Neural cell (in vitro differentiated cells): ENCODE measurements at regions not wholly inside any gene's neighbourhood (a gene's known extent, or its start where the extent isn't known, plus 50 kb on each side); places are given as distances from the start of the nearest gene placed in this dataset.

Source experiments
- H2AFZ ChIP-seq: fragments of 200-600, 300-800 bp; sonication (generic), shearing (Covaris generic); 2 replicates; pipeline ENCODE4 v1.6.0; 2014; ENCODE audit warnings: low read depth, mild to moderate bottlenecking, antibody characterized with exemption, low read length, moderate library complexity
- H3F3A ChIP-seq: fragments of 200-600 bp; shearing (Covaris generic); 2 replicates; pipeline ENCODE4 v1.6.1; 2016; ENCODE audit warnings: mild to moderate bottlenecking, moderate library complexity, mixed read lengths, antibody characterized with exemption, low read length; ENCODE audit not compliant: insufficient read depth, poor library complexity, severe bottlenecking
- H3K27ac ChIP-seq: fragments of 200-600, 300-800 bp; sonication (generic), shearing (Covaris generic); 2 replicates; pipeline ENCODE4 v1.5.1; 2014; ENCODE audit warnings: mild to moderate bottlenecking, low read length, moderate library complexity
- H3K27me3 ChIP-seq: fragments of 300-800, 200-600 bp; sonication (generic), shearing (Covaris generic); 2 replicates; pipeline ENCODE4 v1.6.0; 2014; ENCODE audit warnings: mild to moderate bottlenecking, low read depth, low read length, moderate library complexity; ENCODE audit not compliant: insufficient read depth
- H3K36me3 ChIP-seq: fragments of 300-800, 200-600 bp; sonication (generic), shearing (Covaris generic); 2 replicates; pipeline ENCODE4 v1.5.1; 2014; ENCODE audit warnings: mild to moderate bottlenecking, antibody characterized with exemption, low read length, moderate library complexity; ENCODE audit not compliant: insufficient read depth
- H3K4me2 ChIP-seq: fragments of 300-800, 200-600 bp; sonication (generic), shearing (Covaris generic); 2 replicates; pipeline ENCODE4 v1.6.0; 2014; ENCODE audit warnings: mild to moderate bottlenecking, low read length
- H3K4me3 ChIP-seq: fragments of 300-800, 200-600 bp; sonication (generic), shearing (Covaris generic); 2 replicates; pipeline ENCODE4 v1.5.1; 2014; ENCODE audit warnings: mild to moderate bottlenecking, low read length, moderate library complexity
- H3K79me2 ChIP-seq: fragments of 200-600 bp; shearing (Covaris generic); replicated peaks from 2 replicates; pipeline ENCODE4 v1.6.0; 2014; ENCODE audit warnings: mild to moderate bottlenecking, low read length, moderate library complexity; ENCODE audit not compliant: insufficient read depth
- H3K9ac ChIP-seq: fragments of 300-800, 200-600 bp; sonication (generic), shearing (Covaris generic); 2 replicates; pipeline ENCODE4 v1.6.1; 2016; ENCODE audit warnings: mild to moderate bottlenecking, low read length, mixed read lengths
- H3K9me2 ChIP-seq: fragments of 200-600 bp; shearing (Covaris generic); 2 replicates; pipeline ENCODE4 v1.6.1; 2016; ENCODE audit warnings: mild to moderate bottlenecking, low read length, mixed read lengths; ENCODE audit not compliant: insufficient read depth
- H3K9me3 ChIP-seq: fragments of 200-600, 300-800 bp; sonication (generic), shearing (Covaris generic); 2 replicates; pipeline ENCODE4 v1.6.1; 2016; ENCODE audit warnings: mild to moderate bottlenecking, mixed run types, low read length, moderate library complexity, mixed read lengths
- H4K20me1 ChIP-seq: fragments of 200-600 bp; shearing (Covaris generic); 2 replicates; pipeline ENCODE4 v1.6.1; 2016; ENCODE audit warnings: mild to moderate bottlenecking, mixed run types; ENCODE audit not compliant: insufficient read depth
- CTCF ChIP-seq: fragments of 450-650 bp; IDR thresholded peaks from 2 replicates; pipeline ENCODE4 v1.5.1; 2014; ENCODE audit warnings: antibody characterized with exemption, mild to moderate bottlenecking, moderate library complexity; ENCODE audit not compliant: poor library complexity, severe bottlenecking
- EP300 ChIP-seq: fragments of 450-650 bp; conservative IDR thresholded peaks from 2 replicates; pipeline ENCODE4 v1.6.1; 2014; ENCODE audit warnings: antibody characterized with exemption, mild to moderate bottlenecking, moderate library complexity; ENCODE audit not compliant: poor library complexity, severe bottlenecking
- EZH2 ChIP-seq: fragments of 200-600, 300-800 bp; shearing (Covaris generic), sonication (generic); IDR thresholded peaks from 2 replicates; pipeline ENCODE4 v1.6.1; 2014; ENCODE audit warnings: antibody characterized with exemption, low read length, borderline replicate concordance, mild to moderate bottlenecking; ENCODE audit not compliant: insufficient read depth, poor library complexity, severe bottlenecking
- MXI1 ChIP-seq: fragments of 450-650 bp; conservative IDR thresholded peaks from 2 replicates; pipeline ENCODE4 v1.6.1; 2014; ENCODE audit warnings: antibody characterized with exemption, mild to moderate bottlenecking; ENCODE audit not compliant: poor library complexity, severe bottlenecking
- POLR2AphosphoS5 ChIP-seq: IDR thresholded peaks from 2 replicates; pipeline ENCODE4 v1.6.1; 2012
- RAD21 ChIP-seq: fragments of 450-650 bp; conservative IDR thresholded peaks from 2 replicates; pipeline ENCODE4 v1.6.1; 2014; ENCODE audit warnings: antibody characterized with exemption, mild to moderate bottlenecking, moderate library complexity
- REST ChIP-seq: IDR thresholded peaks from 2 replicates; pipeline ENCODE4 v1.6.1; 2012; ENCODE audit warnings: borderline replicate concordance
- SMC3 ChIP-seq: fragments of 450-650 bp; conservative IDR thresholded peaks from 2 replicates; pipeline ENCODE4 v1.6.1; 2014; ENCODE audit warnings: antibody characterized with exemption, mild to moderate bottlenecking, moderate library complexity; ENCODE audit not compliant: poor library complexity
- TAF1 ChIP-seq: IDR thresholded peaks from 2 replicates; pipeline ENCODE4 v1.6.1; 2012; ENCODE audit warnings: low read depth

- H3K79me2 ChIP-seq, result no peaks in the 10 kb centered on the region
- no peak for TF ChIP-seq RAD21
- no peak for TF ChIP-seq CTCF
- TF ChIP-seq TAF1, result no peak
- no peak for TF ChIP-seq MXI1
- no peak for TF ChIP-seq EP300
- TF ChIP-seq EZH2, result no peak
- no peak for TF ChIP-seq POLR2AphosphoS5
- no peak for TF ChIP-seq REST
- TF ChIP-seq SMC3, result no peak
- H3K9me3 ChIP-seq, result peaks cover 5% of the 10 kb centered on the region
- no peaks in the 10 kb centered on the region for H3K9me2 ChIP-seq
- no peaks in the 10 kb centered on the region for H3K36me3 ChIP-seq
- H3F3A ChIP-seq, result no peaks in the 10 kb centered on the region
- no peaks in the 10 kb centered on the region for H4K20me1 ChIP-seq
- H3K4me2 ChIP-seq, result no peak overlapping the region
- H3K9ac ChIP-seq, result no peak overlapping the region
- no peaks in the 10 kb centered on the region for H3K27me3 ChIP-seq
- H3K27ac ChIP-seq, result no peak overlapping the region
- no peak overlapping the region for H2AFZ ChIP-seq
- H3K4me3 ChIP-seq, result no peak overlapping the region
Observed at GRCh38 chr21:32103361-32103760, 175.5 kb downstream of the MIS18A start.

GRCh38 chr21:32102426-32102825, 176.4 kb downstream of the MIS18A start:
- H3K9me2 ChIP-seq, result no peaks in the 10 kb centered on the region
- H3K4me3 ChIP-seq, result no peak overlapping the region
- H3K9me3 ChIP-seq, result peaks cover 5% of the 10 kb centered on the region
- no peaks in the 10 kb centered on the region for H3K27me3 ChIP-seq
- no peak overlapping the region for H2AFZ ChIP-seq
- H3F3A ChIP-seq, result no peaks in the 10 kb centered on the region
- H3K79me2 ChIP-seq, result no peaks in the 10 kb centered on the region
- no peaks in the 10 kb centered on the region for H4K20me1 ChIP-seq
- TF ChIP-seq POLR2AphosphoS5, result no peak
- H3K9ac ChIP-seq, result no peak overlapping the region
- H3K27ac ChIP-seq, result no peak overlapping the region
- no peaks in the 10 kb centered on the region for H3K36me3 ChIP-seq
- H3K4me2 ChIP-seq, result no peak overlapping the region

- Histone ChIP-seq H3K9me3 (no peaks in the 10 kb centered on the region), H3K27ac (no peak overlapping the region), H3K4me3 (no peak overlapping the region), H3K9ac (no peak overlapping the region), H3K36me3 (no peaks in the 10 kb centered on the region), H4K20me1 (no peaks in the 10 kb centered on the region), H3K79me2 (no peaks in the 10 kb centered on the region), H3F3A (no peaks in the 10 kb centered on the region), H3K4me2 (no peak overlapping the region), H3K9me2 (no peaks in the 10 kb centered on the region), H2AFZ (no peak overlapping the region), H3K27me3 (no peaks in the 10 kb centered on the region)
- no peak for TF ChIP-seq SMC3
- no peak for TF ChIP-seq CTCF
- TF ChIP-seq REST, result no peak
- TF ChIP-seq EP300, result no peak
- no peak for TF ChIP-seq TAF1
- TF ChIP-seq EZH2, result no peak
- TF ChIP-seq RAD21, result no peak
- no peak for TF ChIP-seq MXI1
- TF ChIP-seq POLR2AphosphoS5, result no peak
Observed at GRCh38 chr21:32101277-32101676, 177.6 kb downstream of the MIS18A start.
